HL-60/S4 treated with retinoic acid at 250 ng/mL for 4 days and 3 days (cell line): ENCODE measurements at regions not wholly inside any gene's neighbourhood (a gene's known extent, or its start where the extent isn't known, plus 50 kb on each side); places are given as distances from the start of the nearest gene placed in this dataset.
"Not testable (repeated sequence)": the region's sequence is repeated elsewhere in the genome, so short reads cannot be mapped to it uniquely, and the experiment has no call there.

Experiments
- in situ Hi-C: fragments of 300-500 bp; cut with MboI; formaldehyde crosslinking; loops from 2 replicates; pipeline ENCODE4 v1.7.0; 2022; ENCODE audit warnings: low sequenced_read_pairs

GRCh38 chr1:222077206-222077605 lies 335.3 kb upstream of the DUSP10 start:
- in situ Hi-C loops = no loop called here

GRCh38 chr1:222074317-222074716 lies 332.4 kb upstream of the DUSP10 start:
- in situ Hi-C loops = no loop called here

GRCh38 chr1:222073307-222073995 lies 331.6 kb upstream of the DUSP10 start:
- in situ Hi-C loops = no loop called here

- in situ Hi-C loops = no loop called here
These were observed 329.5 kb upstream of the DUSP10 start for GRCh38 chr1:222071387-222071786.

- in situ Hi-C loops = no loop called here
These were observed 327.0 kb upstream of the DUSP10 start for GRCh38 chr1:222068937-222069336.

GRCh38 chr1:222068101-222068500 lies 326.2 kb upstream of the DUSP10 start:
- in situ Hi-C loops = no loop called here

- in situ Hi-C loops = no loop called here
These were observed 324.6 kb upstream of the DUSP10 start for GRCh38 chr1:222066539-222066938.

- in situ Hi-C loops = no loop called here
These were observed 323.3 kb upstream of the DUSP10 start for GRCh38 chr1:222065234-222065633.

GRCh38 chr1:222064388-222065211 lies 322.7 kb upstream of the DUSP10 start:
- in situ Hi-C loops = no loop called here

- in situ Hi-C loops = no loop called here
These were observed 320.8 kb upstream of the DUSP10 start for GRCh38 chr1:222062640-222063039.

GRCh38 chr1:222061711-222062359 lies 319.9 kb upstream of the DUSP10 start:
- in situ Hi-C loops = no loop called here

- in situ Hi-C loops = no loop called here
These were observed 318.5 kb upstream of the DUSP10 start for GRCh38 chr1:222060210-222060916.

- in situ Hi-C loops = no loop called here
These were observed 316.4 kb upstream of the DUSP10 start for GRCh38 chr1:222058249-222058648.

- in situ Hi-C loops = no loop called here
These were observed 315.3 kb upstream of the DUSP10 start for GRCh38 chr1:222057162-222057561.

GRCh38 chr1:222054416-222054815 lies 312.5 kb upstream of the DUSP10 start:
- in situ Hi-C loops = no loop called here

GRCh38 chr1:222053790-222054294 lies 312.0 kb upstream of the DUSP10 start:
- in situ Hi-C loops = no loop called here

- in situ Hi-C loops = not testable (repeated sequence)
These were observed 309.4 kb upstream of the DUSP10 start for GRCh38 chr1:222051311-222051710.

GRCh38 chr1:222049661-222050060 lies 307.8 kb upstream of the DUSP10 start:
- in situ Hi-C loops = not testable (repeated sequence)

GRCh38 chr1:222049176-222049575 lies 307.3 kb upstream of the DUSP10 start:
- in situ Hi-C loops = no loop called here

- in situ Hi-C loops = no loop called here
These were observed 306.3 kb upstream of the DUSP10 start for GRCh38 chr1:222048094-222048595.

- in situ Hi-C loops = no loop called here
These were observed 305.5 kb upstream of the DUSP10 start for GRCh38 chr1:222047366-222047765.
